Heart left ventricle (tissue), 16 donors: ENCODE measurements at regions not wholly inside any gene's neighbourhood (a gene's known extent, or its start where the extent isn't known, plus 50 kb on each side); places are given as distances from the start of the nearest gene placed in this dataset.

Experiments used
- ATAC-seq, 4 donors: fragments of 200-7000 bp; cut with Tn5 transposase; one replicate each; pipeline ENCODE4 v1.9.1; 2020 to 2022; ENCODE audit warnings: moderate library complexity in 4 of 4, mild to moderate bottlenecking in 3 of 4, moderate number of reproducible peaks in 1 of 4
- DNase-seq, 5 donors: peaks; one replicate each; pipeline ENCODE4 v3.0.0-alpha.2; 2020
- H3K27ac ChIP-seq, 12 donors: fragments of 200-600 bp; sonication (generic) in 4 of 12; one replicate each; pipeline versions ENCODE4 v1.5.0 to v1.8.0; 2016 to 2022; ENCODE audit warnings: mild to moderate bottlenecking in 2 of 12
- H3K27me3 ChIP-seq, 9 donors: fragments of 200-600 bp; sonication (generic) in 2 of 9; one replicate each; pipeline versions ENCODE4 v1.5.1 to v1.8.0; 2016 to 2022; ENCODE audit warnings: mild to moderate bottlenecking in 3 of 9
- H3K36me3 ChIP-seq, 9 donors: fragments of 200-600 bp; sonication (generic) in 2 of 9; one replicate each; pipeline versions ENCODE4 v1.5.0 to v1.8.0; 2018 to 2022; ENCODE audit warnings: mild to moderate bottlenecking in 2 of 9
- H3K4me1 ChIP-seq, 12 donors: fragments of 200-600 bp; sonication (generic) in 4 of 12; one replicate each; pipeline versions ENCODE4 v1.5.0 to v1.8.0; 2016 to 2022; ENCODE audit warnings: mild to moderate bottlenecking in 3 of 12
- H3K4me3 ChIP-seq, 12 donors: fragments of 200-600 bp; sonication (generic) in 4 of 12; one replicate each; pipeline versions ENCODE4 v1.5.0 to v1.8.0; 2017 to 2022; ENCODE audit warnings: mild to moderate bottlenecking in 9 of 12, moderate library complexity in 4 of 12
- H3K9me3 ChIP-seq, 12 donors: fragments of 200-600 bp; sonication (generic) in 4 of 12; one replicate each; pipeline versions ENCODE4 v1.5.0 to v1.8.0; 2016 to 2022; ENCODE audit warnings: mild to moderate bottlenecking in 1 of 12
- POLR2A ChIP-seq, 2 donors: fragments of 450-650 bp; IDR thresholded peaks; one replicate each; pipeline ENCODE4 v1.6.1; 2017; ENCODE audit warnings: antibody characterized with exemption in 2 of 2, mild to moderate bottlenecking in 2 of 2, moderate library complexity in 2 of 2
- WGBS, 4 donors: extraction: QIAGEN DNeasy Blood & Tissue Kit in 2 of 4; methylation state at CpG; one replicate each; pipeline versions ENCODE4 v1.1.5 to v1.1.7; 2013 to 2018; 5-methylcytosine and 5-hydroxymethylcytosine counted together
- intact Hi-C, 10 donors: fragments of 100-400 bp; cut with DNase I; formaldehyde crosslinking; loops; one replicate each; pipeline versions ENCODE4 v1.11.1 to v1.14.2; 2022
- TF ChIP-seq, protein P1 (sequence below), 12 donors: fragments of 200-600 bp; sonication (generic) in 4 of 12; IDR thresholded peaks; one replicate each; pipeline versions ENCODE4 v1.5.0 to v1.8.0; 2018 to 2022; ENCODE audit warnings: antibody characterized with exemption in 12 of 12, mild to moderate bottlenecking in 5 of 12
- donor health status: ischemic (EF 13 %, LVEDD 7.1; RV severe dilation, severe dysfunction).
- donor health status: healthy with polysubstance abuse.
- donor health status: DM: no; HTN: yes; CAD: no.
- donor health status: DM: no; HTN: no; CAD: no.
- donor health status: ischemic (EF 25% LVEDD 6.9; RV normal size, moderate dysfunction).
- donor health status: ischemic (EF 25% LVEDD 5.7; RV mildly dilated, moderate dysfunction).
- donor health status: healthy.
- donor health status: DM: yes; HTN: yes; CAD: no.
- donor health status: ischemic (EF 35%, LVEDD 5.7; RV mildly dilated, moderate dysfunction).
- donor health status: nonischemic (EF 11% LVEDD 7.7; RV severe dilation, severe dysfunction).
- donor health status: DM: yes; HTN: yes; CAD: no.
- donor health status: PGD.
- donor health status: ischemic (EF 29% LVEDD 5.4; RV normal size, mild dysfunction).
- donor health status: nonischemic (EF 23%, LVEDD 6.1; RV moderate dilation, normal function).

DNA sequence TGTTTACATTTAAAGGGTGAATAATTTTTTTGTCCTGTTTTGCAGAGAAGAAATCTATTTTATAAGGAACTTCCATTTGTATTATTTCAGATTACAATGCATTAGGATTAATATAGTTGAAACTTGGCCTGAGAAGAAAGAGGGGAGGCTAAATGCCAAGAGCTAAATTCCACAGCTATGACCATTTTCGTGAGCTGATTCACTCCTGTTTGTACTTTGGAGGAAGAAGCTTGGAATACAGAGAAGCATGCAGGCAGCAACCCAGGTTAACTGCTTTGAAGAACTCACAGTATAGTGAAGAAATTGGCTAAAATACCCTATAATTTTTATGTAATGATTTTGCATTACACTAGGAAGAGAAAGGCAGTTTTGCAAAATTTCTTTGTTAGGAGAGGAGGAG, 309.4 kb upstream of the KLF12 start:
- TF ChIP-seq, protein P1, sequence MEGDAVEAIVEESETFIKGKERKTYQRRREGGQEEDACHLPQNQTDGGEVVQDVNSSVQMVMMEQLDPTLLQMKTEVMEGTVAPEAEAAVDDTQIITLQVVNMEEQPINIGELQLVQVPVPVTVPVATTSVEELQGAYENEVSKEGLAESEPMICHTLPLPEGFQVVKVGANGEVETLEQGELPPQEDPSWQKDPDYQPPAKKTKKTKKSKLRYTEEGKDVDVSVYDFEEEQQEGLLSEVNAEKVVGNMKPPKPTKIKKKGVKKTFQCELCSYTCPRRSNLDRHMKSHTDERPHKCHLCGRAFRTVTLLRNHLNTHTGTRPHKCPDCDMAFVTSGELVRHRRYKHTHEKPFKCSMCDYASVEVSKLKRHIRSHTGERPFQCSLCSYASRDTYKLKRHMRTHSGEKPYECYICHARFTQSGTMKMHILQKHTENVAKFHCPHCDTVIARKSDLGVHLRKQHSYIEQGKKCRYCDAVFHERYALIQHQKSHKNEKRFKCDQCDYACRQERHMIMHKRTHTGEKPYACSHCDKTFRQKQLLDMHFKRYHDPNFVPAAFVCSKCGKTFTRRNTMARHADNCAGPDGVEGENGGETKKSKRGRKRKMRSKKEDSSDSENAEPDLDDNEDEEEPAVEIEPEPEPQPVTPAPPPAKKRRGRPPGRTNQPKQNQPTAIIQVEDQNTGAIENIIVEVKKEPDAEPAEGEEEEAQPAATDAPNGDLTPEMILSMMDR (IDR thresholded peaks at IDR 0.05), result no peak
- TF ChIP-seq POLR2A (IDR thresholded peaks at IDR 0.05), result no peak
- peaks cover 0 to 10% (median 1%) of the 10 kb centered on the region in 12 donors for H3K4me1 ChIP-seq
- no peak overlapping the region for H3K4me3 ChIP-seq
- peaks cover 0 to 15% (median 0%) of the 10 kb centered on the region in 12 donors for H3K9me3 ChIP-seq
- no peak overlapping the region for H3K27ac ChIP-seq
- intact Hi-C loops, result no loop called here
- no peaks in the 10 kb centered on the region for H3K36me3 ChIP-seq
- 6 to 21% (median 12%) methylated on average over 1 of the region's 1 CpG for WGBS, 4 donors
- no peak for DNase-seq
- H3K27me3 ChIP-seq, result no peaks in the 10 kb centered on the region
- peak in 1 of 4 donors; percentile 31 for ATAC-seq

DNA sequence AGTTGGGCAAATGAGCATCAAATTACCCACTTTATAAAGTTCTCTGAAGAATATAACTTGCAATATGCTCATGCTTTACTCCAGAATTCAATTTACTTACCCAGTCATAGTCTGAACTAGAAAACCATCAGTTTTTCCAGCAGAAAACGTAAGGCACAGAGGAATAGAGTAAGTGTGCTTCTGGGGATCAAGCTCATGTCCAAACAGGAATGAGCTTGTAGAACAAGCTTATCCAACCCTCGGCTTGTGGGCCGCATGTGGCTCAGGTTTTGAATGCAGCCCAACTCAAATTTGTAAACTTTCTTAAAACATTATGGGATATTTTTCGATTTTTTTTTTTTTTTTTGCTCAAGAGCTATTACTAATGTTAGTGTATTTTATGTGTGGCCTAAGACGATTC, 308.5 kb upstream of the KLF12 start:
- no peak for DNase-seq
- intact Hi-C loops, result no loop called here
- Histone ChIP-seq H3K4me3 (no peak overlapping the region), H3K9me3 (peaks cover 0 to 15% (median 0%) of the 10 kb centered on the region in 12 donors), H3K36me3 (no peaks in the 10 kb centered on the region), H3K27me3 (no peaks in the 10 kb centered on the region), H3K27ac (no peak overlapping the region), H3K4me1 (peaks cover 0 to 10% (median 1%) of the 10 kb centered on the region in 12 donors)
- 73 to 90% (median 80%) methylated on average over 5 of the region's 5 CpGs for WGBS, 4 donors
- TF ChIP-seq POLR2A (IDR thresholded peaks at IDR 0.05), result no peak
- TF ChIP-seq, protein P1 (IDR thresholded peaks at IDR 0.05), result no peak
- no peak for ATAC-seq

DNA sequence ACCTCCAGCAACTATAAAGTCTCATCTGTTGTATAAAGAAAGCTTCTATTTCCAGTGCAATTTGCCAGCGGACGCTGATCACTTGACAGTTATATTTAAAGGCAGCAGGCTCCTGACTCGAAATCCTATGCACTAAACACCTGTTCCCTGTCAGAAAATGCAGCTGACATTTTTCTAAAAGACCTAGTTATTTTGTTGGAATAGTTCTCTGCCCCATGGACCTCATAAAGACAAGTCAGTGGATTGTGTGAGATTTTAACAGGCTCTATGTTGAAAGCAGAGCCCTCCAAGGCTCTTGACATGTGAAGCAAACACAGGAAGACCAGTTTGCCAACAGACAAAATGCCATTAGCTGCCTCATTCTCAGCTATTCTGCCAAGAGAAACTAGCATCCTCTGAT, 304.7 kb upstream of the KLF12 start:
- Histone ChIP-seq H3K9me3 (peaks cover 0 to 15% (median 0%) of the 10 kb centered on the region in 12 donors), H3K27me3 (no peaks in the 10 kb centered on the region), H3K36me3 (no peaks in the 10 kb centered on the region), H3K27ac (no peak overlapping the region), H3K4me1 (peaks cover 0 to 8% (median under 1%) of the 10 kb centered on the region in 12 donors), H3K4me3 (no peak overlapping the region)
- DNase-seq (no peak), ATAC-seq (no peak)
- intact Hi-C loops, result no loop called here
- TF ChIP-seq POLR2A (IDR thresholded peaks at IDR 0.05), result no peak
- TF ChIP-seq, protein P1 (IDR thresholded peaks at IDR 0.05), result no peak
- WGBS, 4 donors, result 70 to 82% (median 72%) methylated on average over 3 of the region's 3 CpGs

DNA sequence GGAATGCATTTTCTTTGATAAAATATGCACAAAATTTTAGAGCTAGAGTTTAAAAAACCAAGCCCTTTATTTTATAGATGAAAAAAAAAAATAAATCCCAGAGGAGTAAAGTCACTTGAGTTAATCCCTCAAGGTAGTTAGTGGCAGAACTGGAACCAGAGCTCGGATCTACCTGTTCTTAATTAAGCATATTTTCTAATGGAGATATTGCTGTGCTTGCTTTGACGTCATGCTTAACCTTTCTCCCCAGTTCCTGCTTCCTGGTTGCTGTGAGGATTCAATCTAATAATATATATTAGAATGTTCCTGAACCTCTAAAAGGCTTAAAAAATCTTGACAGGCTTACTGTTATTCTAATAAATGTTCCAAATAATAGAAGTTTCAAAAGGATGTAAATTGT, 300.6 kb upstream of the KLF12 start:
- intact Hi-C loops, result no loop called here
- no peaks in the 10 kb centered on the region for H3K27me3 ChIP-seq
- H3K4me1 ChIP-seq, result no peaks in the 10 kb centered on the region
- WGBS, 4 donors, result 77 to 86% (median 77%) methylated on average over 2 of the region's 2 CpGs
- no peak overlapping the region for H3K4me3 ChIP-seq
- no peak for ATAC-seq
- no peak for TF ChIP-seq POLR2A (IDR thresholded peaks at IDR 0.05)
- TF ChIP-seq, protein P1 (IDR thresholded peaks at IDR 0.05), result no peak
- no peak for DNase-seq
- no peaks in the 10 kb centered on the region for H3K36me3 ChIP-seq
- no peaks in the 10 kb centered on the region for H3K9me3 ChIP-seq
- no peak overlapping the region for H3K27ac ChIP-seq
